Peyer's patch (tissue), 4 donors: ENCODE measurements at regions not wholly inside any gene's neighbourhood (a gene's known extent, or its start where the extent isn't known, plus 50 kb on each side); places are given as distances from the start of the nearest gene placed in this dataset.

Experiments used
- DNase-seq, 3 donors: peaks; one replicate each; pipeline ENCODE4 v3.0.0-alpha.2; 2017 to 2019
- H3K27ac ChIP-seq, 4 donors: fragments of 200-600 bp; sonication (generic); one replicate each; pipeline ENCODE4 v1.5.1; 2016 to 2019
- H3K27me3 ChIP-seq, 2 donors: fragments of 200-600 bp; sonication (generic); one replicate each; pipeline ENCODE4 v1.5.1; 2019
- H3K36me3 ChIP-seq, 3 donors: fragments of 200-600 bp; sonication (generic); one replicate each; pipeline ENCODE4 v1.5.1; 2016 to 2019
- H3K4me1 ChIP-seq, 4 donors: fragments of 200-600 bp; sonication (generic); one replicate each; pipeline ENCODE4 v1.5.1; 2016 to 2019
- H3K4me3 ChIP-seq, 4 donors: fragments of 200-600 bp; sonication (generic); 1 replicate in 3 of 4; 2 replicates in 1 of 4; pipeline ENCODE4 v1.5.1; 2016 to 2019; ENCODE audit warnings: mild to moderate bottlenecking in 1 of 4
- H3K9me3 ChIP-seq, 4 donors: fragments of 200-600 bp; sonication (generic); one replicate each; pipeline ENCODE4 v1.5.1; 2016 to 2019; ENCODE audit warnings: mild to moderate bottlenecking in 1 of 4
- CTCF ChIP-seq, 6 experiments: fragments of 450-650 bp in 4 of 6; fragments of 200-600 bp in 2 of 6; sonication (generic) in 1 of 6; IDR thresholded peaks; one replicate each; pipeline ENCODE4 v1.5.1; 2017 to 2019; ENCODE audit warnings: antibody characterized with exemption in 6 of 6, mild to moderate bottlenecking in 3 of 6, moderate library complexity in 1 of 6
- POLR2A ChIP-seq, 2 donors: fragments of 450-650 bp; IDR thresholded peaks; one replicate each; pipeline ENCODE4 v1.5.1; 2017; ENCODE audit warnings: antibody characterized with exemption in 2 of 2, mild to moderate bottlenecking in 2 of 2, moderate library complexity in 2 of 2

DNA sequence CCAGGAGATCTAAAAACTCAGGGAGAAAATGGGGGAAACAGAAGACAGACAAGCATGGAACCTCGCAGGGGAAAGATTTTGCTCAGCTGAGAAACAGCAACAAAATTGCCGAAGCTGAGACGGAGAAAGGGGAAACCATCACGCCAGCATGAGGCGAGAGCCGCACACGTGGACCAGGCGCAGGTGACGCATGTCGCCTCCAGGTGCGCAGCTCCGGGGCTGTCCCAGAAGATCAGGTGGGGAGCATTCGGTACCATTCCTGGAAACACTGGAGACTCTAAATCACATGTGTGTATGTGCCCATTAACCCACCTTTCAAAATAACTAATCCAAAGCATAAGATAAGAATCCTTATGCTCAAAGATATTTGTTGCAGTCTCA is 121.7 kb downstream of the BRD1 start:
- H3K36me3 ChIP-seq, result no peaks in the 10 kb centered on the region
- TF ChIP-seq CTCF (IDR thresholded peaks at IDR 0.05) (no peak), POLR2A (IDR thresholded peaks at IDR 0.05) (no peak)
- no peaks in the 10 kb centered on the region for H3K27me3 ChIP-seq
- peaks cover 0 to 12% (median 4%) of the 10 kb centered on the region in 4 donors for H3K9me3 ChIP-seq
- H3K4me1 ChIP-seq, result no peaks in the 10 kb centered on the region
- no peak overlapping the region for H3K27ac ChIP-seq
- no peak for DNase-seq
- no peak overlapping the region for H3K4me3 ChIP-seq

GRCh38 chr22:49705216-49705971 is 122.3 kb downstream of the BRD1 start:
- no peak overlapping the region for H3K27ac ChIP-seq
- peaks cover 0 to 12% (median 4%) of the 10 kb centered on the region in 4 donors for H3K9me3 ChIP-seq
- no peaks in the 10 kb centered on the region for H3K4me1 ChIP-seq
- no peak overlapping the region for H3K4me3 ChIP-seq
- TF ChIP-seq CTCF (IDR thresholded peaks at IDR 0.05), result no peak
- TF ChIP-seq POLR2A (IDR thresholded peaks at IDR 0.05), result no peak
- no peaks in the 10 kb centered on the region for H3K36me3 ChIP-seq
- H3K27me3 ChIP-seq, result no peaks in the 10 kb centered on the region
- peak in 1 of 3 donors; percentile 24 for DNase-seq

GRCh38 chr22:49704345-49705215 is 123.1 kb downstream of the BRD1 start:
- TF ChIP-seq CTCF (IDR thresholded peaks at IDR 0.05), result no peak
- no peak for TF ChIP-seq POLR2A (IDR thresholded peaks at IDR 0.05)
- Histone ChIP-seq H3K4me3 (no peak overlapping the region), H3K27ac (no peak overlapping the region), H3K9me3 (peaks cover 0 to 12% (median 4%) of the 10 kb centered on the region in 4 donors), H3K27me3 (no peaks in the 10 kb centered on the region), H3K36me3 (no peaks in the 10 kb centered on the region), H3K4me1 (no peaks in the 10 kb centered on the region)
- DNase-seq, result peak in 1 of 3 donors; percentile 28

- TF ChIP-seq CTCF (IDR thresholded peaks at IDR 0.05), result no peak
- no peak for TF ChIP-seq POLR2A (IDR thresholded peaks at IDR 0.05)
- Histone ChIP-seq H3K36me3 (no peaks in the 10 kb centered on the region), H3K4me3 (no peak overlapping the region), H3K9me3 (peaks cover 0 to 8% (median 4%) of the 10 kb centered on the region in 4 donors), H3K27ac (no peak overlapping the region), H3K27me3 (no peaks in the 10 kb centered on the region), H3K4me1 (no peaks in the 10 kb centered on the region)
- DNase-seq, result no peak
Observed at GRCh38 chr22:49703990-49704344, 123.7 kb downstream of the BRD1 start.

- TF ChIP-seq CTCF (IDR thresholded peaks at IDR 0.05) (no peak), POLR2A (IDR thresholded peaks at IDR 0.05) (no peak)
- Histone ChIP-seq H3K9me3 (peaks cover 0 to 8% (median 4%) of the 10 kb centered on the region in 4 donors), H3K36me3 (no peaks in the 10 kb centered on the region), H3K4me1 (no peaks in the 10 kb centered on the region), H3K4me3 (no peak overlapping the region), H3K27ac (no peak overlapping the region), H3K27me3 (no peaks in the 10 kb centered on the region)
- no peak for DNase-seq
Observed at GRCh38 chr22:49703505-49703904, 124.2 kb downstream of the BRD1 start.
